ENCODE measurements at regions not wholly inside any gene's neighbourhood (a gene's known extent, or its start where the extent isn't known, plus 50 kb on each side); places are given as distances from the start of the nearest gene placed in this dataset.

DNA sequence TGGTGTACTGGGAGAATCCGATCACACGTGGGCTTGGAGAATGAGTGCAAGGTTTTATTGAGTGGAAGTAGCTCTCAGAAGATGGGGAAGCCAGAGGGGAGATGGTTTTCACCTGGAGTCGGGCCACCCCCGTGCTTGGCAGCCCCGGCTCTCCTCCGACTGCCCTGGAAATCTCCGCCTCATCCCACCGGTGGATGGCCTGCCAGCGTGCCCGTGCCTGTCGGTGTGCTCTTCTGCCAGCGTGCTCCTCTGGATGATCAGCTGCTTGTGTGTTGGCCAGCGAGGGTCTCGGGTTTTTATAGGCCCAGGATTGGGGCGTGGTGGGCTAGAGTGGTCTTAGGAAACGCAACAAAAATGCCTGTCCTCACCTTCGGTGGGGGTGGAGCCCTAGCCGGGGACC lies 368.0 kb downstream of the FAT4 start:
- Histone ChIP-seq H3K9me3 (no peaks in the 10 kb centered on the region), H3K27me3 (no peaks in the 10 kb centered on the region), H3K4me1 (no peaks in the 10 kb centered on the region), H3K4me3 (no peak overlapping the region), H3K27ac (no peak overlapping the region), H3K36me3 (no peaks in the 10 kb centered on the region)
- intact Hi-C loops (cut with DNase I), result no loop called here
- DNase-seq (ENCODE audit: extremely low spot score in 2 of 2), result no peak
- TF ChIP-seq POLR2AphosphoS5 (IDR thresholded peaks at IDR 0.05; ENCODE audit: insufficient read depth in 1 of 2, low read depth in 1 of 2) (no peak), POLR2A (IDR thresholded peaks at IDR 0.05) (no peak)
- TF ChIP-seq, protein P1, sequence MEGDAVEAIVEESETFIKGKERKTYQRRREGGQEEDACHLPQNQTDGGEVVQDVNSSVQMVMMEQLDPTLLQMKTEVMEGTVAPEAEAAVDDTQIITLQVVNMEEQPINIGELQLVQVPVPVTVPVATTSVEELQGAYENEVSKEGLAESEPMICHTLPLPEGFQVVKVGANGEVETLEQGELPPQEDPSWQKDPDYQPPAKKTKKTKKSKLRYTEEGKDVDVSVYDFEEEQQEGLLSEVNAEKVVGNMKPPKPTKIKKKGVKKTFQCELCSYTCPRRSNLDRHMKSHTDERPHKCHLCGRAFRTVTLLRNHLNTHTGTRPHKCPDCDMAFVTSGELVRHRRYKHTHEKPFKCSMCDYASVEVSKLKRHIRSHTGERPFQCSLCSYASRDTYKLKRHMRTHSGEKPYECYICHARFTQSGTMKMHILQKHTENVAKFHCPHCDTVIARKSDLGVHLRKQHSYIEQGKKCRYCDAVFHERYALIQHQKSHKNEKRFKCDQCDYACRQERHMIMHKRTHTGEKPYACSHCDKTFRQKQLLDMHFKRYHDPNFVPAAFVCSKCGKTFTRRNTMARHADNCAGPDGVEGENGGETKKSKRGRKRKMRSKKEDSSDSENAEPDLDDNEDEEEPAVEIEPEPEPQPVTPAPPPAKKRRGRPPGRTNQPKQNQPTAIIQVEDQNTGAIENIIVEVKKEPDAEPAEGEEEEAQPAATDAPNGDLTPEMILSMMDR (IDR thresholded peaks at IDR 0.05), result no peak

DNA sequence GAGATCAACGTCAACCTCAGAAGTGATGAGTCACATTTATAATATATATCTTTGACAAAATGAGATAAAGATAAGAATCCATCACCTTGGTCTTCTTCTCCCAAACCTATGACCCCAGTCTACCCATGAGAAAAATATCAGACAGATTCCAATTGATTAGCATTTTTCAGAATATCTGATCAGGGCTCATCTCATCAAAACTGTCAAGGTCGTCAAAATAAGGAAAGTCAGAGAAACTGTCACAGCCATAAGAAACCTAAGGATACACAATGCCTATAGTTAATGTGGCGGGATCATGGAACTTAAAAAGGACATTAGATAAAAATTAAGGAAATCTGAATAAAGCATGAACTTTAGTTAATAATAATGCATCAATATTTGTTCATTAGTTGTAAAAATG lies 374.1 kb downstream of the FAT4 start:
- H3K4me3 ChIP-seq, result no peak overlapping the region
- no peaks in the 10 kb centered on the region for H3K27me3 ChIP-seq
- H3K9me3 ChIP-seq, result no peaks in the 10 kb centered on the region
- no peak for DNase-seq (ENCODE audit: extremely low spot score in 2 of 2)
- TF ChIP-seq POLR2AphosphoS5 (IDR thresholded peaks at IDR 0.05; ENCODE audit: insufficient read depth in 1 of 2, low read depth in 1 of 2) (no peak), POLR2A (IDR thresholded peaks at IDR 0.05) (no peak)
- TF ChIP-seq, protein P1 (IDR thresholded peaks at IDR 0.05), result no peak
- H3K36me3 ChIP-seq, result no peaks in the 10 kb centered on the region
- no peak overlapping the region for H3K27ac ChIP-seq
- intact Hi-C loops (cut with DNase I), result no loop called here
- no peaks in the 10 kb centered on the region for H3K4me1 ChIP-seq

DNA sequence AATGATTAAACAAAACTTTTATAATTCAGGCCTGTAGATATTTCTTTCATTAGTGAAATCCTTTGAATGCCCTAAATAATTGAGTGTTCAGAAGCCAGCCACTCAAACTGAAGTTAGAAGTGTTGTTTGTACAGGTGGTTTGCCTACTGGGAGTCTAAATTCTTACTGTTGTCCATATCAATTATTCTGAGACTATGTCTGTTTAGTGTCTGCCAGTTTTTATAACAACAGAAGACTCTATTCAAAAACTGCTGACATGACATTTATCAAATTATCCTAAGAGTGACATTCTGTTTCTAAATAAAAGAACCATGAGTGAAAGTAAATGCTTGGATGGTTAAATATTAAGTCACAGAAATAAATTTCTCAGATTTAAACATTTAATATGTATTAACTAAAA lies 375.1 kb downstream of the FAT4 start:
- no peaks in the 10 kb centered on the region for H3K4me1 ChIP-seq
- no peaks in the 10 kb centered on the region for H3K9me3 ChIP-seq
- no peaks in the 10 kb centered on the region for H3K36me3 ChIP-seq
- H3K4me3 ChIP-seq, result no peak overlapping the region
- DNase-seq (ENCODE audit: extremely low spot score in 2 of 2), result no peak
- intact Hi-C loops (cut with DNase I), result no loop called here
- no peak for TF ChIP-seq POLR2AphosphoS5 (IDR thresholded peaks at IDR 0.05; ENCODE audit: insufficient read depth in 1 of 2, low read depth in 1 of 2)
- no peak for TF ChIP-seq POLR2A (IDR thresholded peaks at IDR 0.05)
- TF ChIP-seq, protein P1 (IDR thresholded peaks at IDR 0.05), result no peak
- H3K27me3 ChIP-seq, result no peaks in the 10 kb centered on the region
- no peak overlapping the region for H3K27ac ChIP-seq

DNA sequence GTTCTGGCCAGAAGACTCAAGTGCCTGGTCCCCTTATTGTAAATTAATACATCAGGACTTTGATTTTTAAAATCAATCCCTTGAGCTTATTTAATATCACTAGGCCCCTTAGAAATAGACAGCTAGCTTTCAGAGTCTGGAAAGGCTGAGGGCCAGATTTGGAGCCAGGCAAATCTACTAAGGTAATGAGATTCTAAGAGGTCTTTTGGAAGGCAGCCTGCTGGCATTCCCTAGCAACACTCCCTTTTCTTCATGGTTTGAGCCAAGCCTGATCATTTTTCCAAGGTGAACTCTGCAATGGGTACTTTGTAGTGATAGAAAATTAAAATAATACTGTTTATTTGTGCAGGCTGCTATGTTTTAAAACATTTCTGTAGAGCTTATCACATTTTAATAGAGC lies 378.5 kb downstream of the FAT4 start:
- intact Hi-C loops (cut with DNase I), result no loop called here
- Histone ChIP-seq H3K27me3 (no peaks in the 10 kb centered on the region), H3K4me3 (no peak overlapping the region), H3K36me3 (no peaks in the 10 kb centered on the region), H3K9me3 (no peaks in the 10 kb centered on the region), H3K27ac (no peak overlapping the region), H3K4me1 (no peaks in the 10 kb centered on the region)
- no peak for TF ChIP-seq POLR2A (IDR thresholded peaks at IDR 0.05)
- TF ChIP-seq POLR2AphosphoS5 (IDR thresholded peaks at IDR 0.05; ENCODE audit: insufficient read depth in 1 of 2, low read depth in 1 of 2), result no peak
- TF ChIP-seq, protein P1 (IDR thresholded peaks at IDR 0.05), result no peak
- DNase-seq (ENCODE audit: extremely low spot score in 2 of 2), result no peak

DNA sequence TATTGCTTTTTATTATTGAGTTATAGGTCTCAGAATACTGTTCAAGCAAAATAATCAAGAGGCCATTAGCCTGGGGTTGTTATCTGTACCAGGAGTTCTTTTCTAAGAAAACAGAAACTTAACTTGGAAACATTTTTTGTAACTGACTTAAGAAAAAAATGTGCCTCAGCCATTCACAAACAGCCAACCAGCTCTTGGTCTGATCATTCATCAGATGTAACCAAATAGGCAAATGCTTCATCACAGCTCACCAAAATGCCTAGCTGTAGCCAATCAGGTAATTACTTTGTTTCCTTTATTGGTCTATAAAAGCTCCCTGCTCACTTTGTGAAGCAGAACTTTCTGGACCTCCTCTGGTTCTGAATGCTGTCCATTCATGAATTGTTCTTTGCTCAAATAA lies 387.7 kb downstream of the FAT4 start:
- no peak overlapping the region for H3K27ac ChIP-seq
- H3K9me3 ChIP-seq, result no peaks in the 10 kb centered on the region
- no peak for DNase-seq (ENCODE audit: extremely low spot score in 2 of 2)
- H3K27me3 ChIP-seq, result no peaks in the 10 kb centered on the region
- no peaks in the 10 kb centered on the region for H3K36me3 ChIP-seq
- intact Hi-C loops (cut with DNase I), result no loop called here
- TF ChIP-seq POLR2A (IDR thresholded peaks at IDR 0.05) (no peak), POLR2AphosphoS5 (IDR thresholded peaks at IDR 0.05; ENCODE audit: insufficient read depth in 1 of 2, low read depth in 1 of 2) (no peak)
- TF ChIP-seq, protein P1 (IDR thresholded peaks at IDR 0.05), result no peak
- no peaks in the 10 kb centered on the region for H3K4me1 ChIP-seq
- no peak overlapping the region for H3K4me3 ChIP-seq
